ENCODE measurements at regions not wholly inside any gene's neighbourhood (a gene's known extent, or its start where the extent isn't known, plus 50 kb on each side); places are given as distances from the start of the nearest gene placed in this dataset.

DNA sequence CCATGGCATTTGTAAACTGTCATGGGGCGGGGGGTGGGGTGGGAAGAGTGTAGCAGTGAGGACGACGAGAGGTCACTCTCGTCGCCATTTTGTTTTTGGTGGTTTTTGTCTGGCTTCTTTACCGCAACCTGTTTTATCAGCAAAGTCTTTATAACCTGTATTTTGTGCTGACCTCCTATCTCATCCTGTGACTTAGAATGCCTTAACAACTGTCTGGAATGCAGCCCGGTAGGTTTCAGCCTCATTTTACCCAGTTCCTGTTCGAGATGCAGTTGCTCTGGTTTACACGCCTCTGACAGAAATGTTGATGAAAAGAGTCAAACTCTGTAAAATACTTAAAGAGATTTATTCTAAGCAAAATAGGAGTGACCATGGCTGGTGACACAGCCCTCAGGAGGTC, 852.0 kb downstream of the DACH1 start:
- no peak overlapping the region for H3K9ac ChIP-seq
- H3K36me3 ChIP-seq (replicated peaks in 1 of 2; ENCODE audit: control insufficient read depth in 1 of 2, insufficient read depth in 2 of 2, low read length in 1 of 2) = no peaks in the 10 kb centered on the region
- no peak for DNase-seq
- no peak overlapping the region for H3K4me3 ChIP-seq (ENCODE audit: low read depth in 2 of 2, low read length in 1 of 2)
- peaks cover 12% of the 10 kb centered on the region for H3F3A ChIP-seq (replicated peaks; ENCODE audit: insufficient read depth)
- TF ChIP-seq TAF1 (IDR thresholded peaks at IDR 0.05; ENCODE audit: borderline replicate concordance, low read depth, low read length) (no peak), YY1 (IDR thresholded peaks at IDR 0.05; ENCODE audit: low read depth) (no peak), TEAD4 (IDR thresholded peaks at IDR 0.05; ENCODE audit: borderline replicate concordance, insufficient read depth) (no peak), RFX5 (IDR thresholded peaks at IDR 0.05; ENCODE audit: low read length) (no peak), GATA2 (CRISPR knock-in tag; IDR thresholded peaks at IDR 0.05) (no peak), JUND (IDR thresholded peaks at IDR 0.05) (no peak)
- TF ChIP-seq, protein P1, sequence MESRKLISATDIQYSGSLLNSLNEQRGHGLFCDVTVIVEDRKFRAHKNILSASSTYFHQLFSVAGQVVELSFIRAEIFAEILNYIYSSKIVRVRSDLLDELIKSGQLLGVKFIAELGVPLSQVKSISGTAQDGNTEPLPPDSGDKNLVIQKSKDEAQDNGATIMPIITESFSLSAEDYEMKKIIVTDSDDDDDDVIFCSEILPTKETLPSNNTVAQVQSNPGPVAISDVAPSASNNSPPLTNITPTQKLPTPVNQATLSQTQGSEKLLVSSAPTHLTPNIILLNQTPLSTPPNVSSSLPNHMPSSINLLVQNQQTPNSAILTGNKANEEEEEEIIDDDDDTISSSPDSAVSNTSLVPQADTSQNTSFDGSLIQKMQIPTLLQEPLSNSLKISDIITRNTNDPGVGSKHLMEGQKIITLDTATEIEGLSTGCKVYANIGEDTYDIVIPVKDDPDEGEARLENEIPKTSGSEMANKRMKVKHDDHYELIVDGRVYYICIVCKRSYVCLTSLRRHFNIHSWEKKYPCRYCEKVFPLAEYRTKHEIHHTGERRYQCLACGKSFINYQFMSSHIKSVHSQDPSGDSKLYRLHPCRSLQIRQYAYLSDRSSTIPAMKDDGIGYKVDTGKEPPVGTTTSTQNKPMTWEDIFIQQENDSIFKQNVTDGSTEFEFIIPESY (IDR thresholded peaks at IDR 0.05; ENCODE audit: borderline replicate concordance, low read depth) = no peak
- TF ChIP-seq, protein P2, sequence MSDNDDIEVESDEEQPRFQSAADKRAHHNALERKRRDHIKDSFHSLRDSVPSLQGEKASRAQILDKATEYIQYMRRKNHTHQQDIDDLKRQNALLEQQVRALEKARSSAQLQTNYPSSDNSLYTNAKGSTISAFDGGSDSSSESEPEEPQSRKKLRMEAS (IDR thresholded peaks at IDR 0.05; ENCODE audit: low read depth) = no peak
- TF ChIP-seq, protein P3, sequence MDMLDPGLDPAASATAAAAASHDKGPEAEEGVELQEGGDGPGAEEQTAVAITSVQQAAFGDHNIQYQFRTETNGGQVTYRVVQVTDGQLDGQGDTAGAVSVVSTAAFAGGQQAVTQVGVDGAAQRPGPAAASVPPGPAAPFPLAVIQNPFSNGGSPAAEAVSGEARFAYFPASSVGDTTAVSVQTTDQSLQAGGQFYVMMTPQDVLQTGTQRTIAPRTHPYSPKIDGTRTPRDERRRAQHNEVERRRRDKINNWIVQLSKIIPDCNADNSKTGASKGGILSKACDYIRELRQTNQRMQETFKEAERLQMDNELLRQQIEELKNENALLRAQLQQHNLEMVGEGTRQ (IDR thresholded peaks at IDR 0.05; ENCODE audit: borderline replicate concordance, low read depth, low read length) = no peak
- TF ChIP-seq, protein P4, sequence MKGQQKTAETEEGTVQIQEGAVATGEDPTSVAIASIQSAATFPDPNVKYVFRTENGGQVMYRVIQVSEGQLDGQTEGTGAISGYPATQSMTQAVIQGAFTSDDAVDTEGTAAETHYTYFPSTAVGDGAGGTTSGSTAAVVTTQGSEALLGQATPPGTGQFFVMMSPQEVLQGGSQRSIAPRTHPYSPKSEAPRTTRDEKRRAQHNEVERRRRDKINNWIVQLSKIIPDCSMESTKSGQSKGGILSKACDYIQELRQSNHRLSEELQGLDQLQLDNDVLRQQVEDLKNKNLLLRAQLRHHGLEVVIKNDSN (IDR thresholded peaks at IDR 0.05; ENCODE audit: borderline replicate concordance, low read depth) = no peak
- CTCF ChIA-PET = no interaction called here
- no peak overlapping the region for H2AFZ ChIP-seq (ENCODE audit: low read depth)
- H3K27me3 ChIP-seq (ENCODE audit: insufficient read depth) = no peaks in the 10 kb centered on the region
- no peaks in the 10 kb centered on the region for H4K20me1 ChIP-seq (ENCODE audit: insufficient read depth)
- no peak overlapping the region for H3K4me2 ChIP-seq
- no peaks in the 10 kb centered on the region for H3K79me2 ChIP-seq (ENCODE audit: insufficient read depth)
- POLR2A ChIA-PET = no interaction called here
- H3K27ac ChIP-seq (ENCODE audit: low read depth in 2 of 2, low read length in 1 of 2) = no peak overlapping the region
- peaks cover 0 to 13% of the 10 kb centered on the region in 2 experiments; a peak in 1 of 4 replicates for H3K4me1 ChIP-seq (ENCODE audit: control insufficient read depth in 1 of 2, insufficient read depth in 2 of 2, low read depth in 1 of 2, low read length in 1 of 2)
- H3K9me3 ChIP-seq = no peaks in the 10 kb centered on the region
- 80% methylated on average over 9 of the region's 9 CpGs for WGBS (ENCODE audit: low lambda C conversion rate)
- H3K9me2 ChIP-seq = no peaks in the 10 kb centered on the region

DNA sequence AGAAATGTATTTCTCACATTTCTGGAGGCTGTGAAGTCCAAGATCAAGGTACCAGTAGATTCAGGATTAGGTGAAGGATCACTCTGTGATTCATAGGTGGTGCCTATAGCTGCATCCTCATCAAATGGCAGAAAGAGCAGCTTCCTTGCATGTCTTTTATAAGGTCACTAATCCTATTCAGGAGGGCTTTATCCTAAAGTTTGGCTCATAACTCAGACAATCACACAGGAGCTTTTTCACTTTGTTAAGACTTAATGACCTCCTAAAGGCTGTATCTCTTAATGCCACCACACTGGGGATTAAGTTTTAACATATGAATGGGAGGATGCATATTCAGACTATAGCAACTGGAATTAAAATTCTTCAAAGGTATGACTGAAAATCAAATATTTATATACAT, 861.1 kb downstream of the DACH1 start:
- no peak for TF ChIP-seq FOSL2 (IDR thresholded peaks at IDR 0.05; ENCODE audit: borderline replicate concordance, low read depth)
- TF ChIP-seq, protein P5, sequence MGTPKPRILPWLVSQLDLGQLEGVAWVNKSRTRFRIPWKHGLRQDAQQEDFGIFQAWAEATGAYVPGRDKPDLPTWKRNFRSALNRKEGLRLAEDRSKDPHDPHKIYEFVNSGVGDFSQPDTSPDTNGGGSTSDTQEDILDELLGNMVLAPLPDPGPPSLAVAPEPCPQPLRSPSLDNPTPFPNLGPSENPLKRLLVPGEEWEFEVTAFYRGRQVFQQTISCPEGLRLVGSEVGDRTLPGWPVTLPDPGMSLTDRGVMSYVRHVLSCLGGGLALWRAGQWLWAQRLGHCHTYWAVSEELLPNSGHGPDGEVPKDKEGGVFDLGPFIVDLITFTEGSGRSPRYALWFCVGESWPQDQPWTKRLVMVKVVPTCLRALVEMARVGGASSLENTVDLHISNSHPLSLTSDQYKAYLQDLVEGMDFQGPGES (IDR thresholded peaks at IDR 0.05; ENCODE audit: low read depth, low read length) = no peak
- no peak for TF ChIP-seq NRF1 (IDR thresholded peaks at IDR 0.05; ENCODE audit: low read depth, low read length)
- no peak for TF ChIP-seq EZH2phosphoT487 (IDR thresholded peaks at IDR 0.05; ENCODE audit: borderline replicate concordance, low read depth)
- TF ChIP-seq TCF12 (IDR thresholded peaks at IDR 0.05) = no peak
- no peak for TF ChIP-seq RAD21 (IDR thresholded peaks at IDR 0.05; ENCODE audit: low read length)
- no peak for TF ChIP-seq JUND (IDR thresholded peaks at IDR 0.05)
- TF ChIP-seq, protein P3 (IDR thresholded peaks at IDR 0.05; ENCODE audit: borderline replicate concordance, low read depth, low read length) = no peak
- no peak for TF ChIP-seq RCOR1 (IDR thresholded peaks at IDR 0.05; ENCODE audit: low read length)
- no peak for TF ChIP-seq YY1 (IDR thresholded peaks at IDR 0.05; ENCODE audit: low read depth)
- no peak for TF ChIP-seq FOXJ3 (CRISPR knock-in tag; IDR thresholded peaks at IDR 0.05)
- CTCF ChIA-PET = no interaction called here
- no peak overlapping the region for H3K9ac ChIP-seq
- H3K27me3 ChIP-seq (ENCODE audit: insufficient read depth) = no peaks in the 10 kb centered on the region
- no peaks in the 10 kb centered on the region for H3K4me1 ChIP-seq (ENCODE audit: control insufficient read depth in 1 of 2, insufficient read depth in 2 of 2, low read depth in 1 of 2, low read length in 1 of 2)
- no peak for DNase-seq
- peaks cover 3% of the 10 kb centered on the region; the same call in 1 of the 2 replicates for H3K9me3 ChIP-seq
- H3K79me2 ChIP-seq (ENCODE audit: insufficient read depth) = no peaks in the 10 kb centered on the region
- no peak overlapping the region for H2AFZ ChIP-seq (ENCODE audit: low read depth)
- H3K4me3 ChIP-seq (ENCODE audit: low read depth in 2 of 2, low read length in 1 of 2) = no peak overlapping the region
- H3K4me2 ChIP-seq = no peak overlapping the region
- no peak overlapping the region for H3K27ac ChIP-seq (ENCODE audit: low read depth in 2 of 2, low read length in 1 of 2)
- no peaks in the 10 kb centered on the region for H3K9me2 ChIP-seq
- no peaks in the 10 kb centered on the region for H3K36me3 ChIP-seq (replicated peaks in 1 of 2; ENCODE audit: control insufficient read depth in 1 of 2, insufficient read depth in 2 of 2, low read length in 1 of 2)
- no peaks in the 10 kb centered on the region for H3F3A ChIP-seq (replicated peaks; ENCODE audit: insufficient read depth)
- H4K20me1 ChIP-seq (ENCODE audit: insufficient read depth) = no peaks in the 10 kb centered on the region
- POLR2A ChIA-PET = no interaction called here
